Islet of Langerhans (tissue), 1 donor: ENCODE measurements at regions not wholly inside any gene's neighbourhood (a gene's known extent, or its start where the extent isn't known, plus 50 kb on each side); places are given as distances from the start of the nearest gene placed in this dataset.

ENCODE experiments used
- FAIRE-seq: peaks from one replicate; lab custom pipeline; 2011; peaks lifted over from hg19 to GRCh38; lab: Jason Lieb, UNC

DNA sequence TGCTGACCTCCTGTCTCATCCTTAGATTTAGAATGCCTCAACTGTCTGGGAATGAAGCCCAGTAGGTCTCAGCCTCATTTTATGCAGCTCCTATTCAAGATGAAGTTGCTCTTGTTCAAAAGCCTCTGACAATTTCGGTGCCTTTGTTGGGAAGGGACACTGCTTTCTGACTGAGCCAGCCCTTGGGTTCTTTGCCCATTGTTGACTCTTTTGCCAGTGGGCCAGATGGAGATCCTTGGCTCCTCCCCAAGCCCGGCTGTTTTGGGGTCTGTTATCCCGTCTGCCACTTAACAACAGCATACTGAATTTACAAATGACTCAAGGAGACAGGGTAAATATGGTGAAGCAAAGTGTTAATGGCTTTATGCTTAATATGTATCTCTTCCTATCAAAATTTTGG, 58.3 kb upstream of the PRKX start:
- no peak for FAIRE-seq

DNA sequence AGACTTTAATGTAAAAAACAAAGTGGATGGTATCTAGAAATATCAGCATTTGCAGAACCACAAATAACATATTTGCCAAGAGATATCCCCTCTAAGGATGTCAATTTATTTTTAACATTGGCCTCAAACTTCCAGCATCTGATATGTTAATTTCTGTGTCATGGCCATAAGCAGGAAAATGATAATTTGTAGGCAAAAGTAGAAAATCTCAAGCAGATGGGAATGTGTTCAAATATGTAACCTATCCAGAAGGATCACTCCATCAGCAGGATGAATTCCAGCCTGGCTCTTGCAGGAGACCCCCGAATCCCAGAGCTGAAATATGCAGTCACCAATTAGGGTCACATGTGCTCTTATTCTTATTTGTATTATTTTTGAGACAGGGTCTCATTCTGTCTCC, 55.4 kb upstream of the PRKX start:
- no peak for FAIRE-seq
